Skin of body (tissue), 1 donor: ENCODE measurements at regions not wholly inside any gene's neighbourhood (a gene's known extent, or its start where the extent isn't known, plus 50 kb on each side); places are given as distances from the start of the nearest gene placed in this dataset.

Experiments used
- DNase-seq: peaks from one replicate; lab custom pipeline; 2025; lab: John Stamatoyannopoulos, UW

DNA sequence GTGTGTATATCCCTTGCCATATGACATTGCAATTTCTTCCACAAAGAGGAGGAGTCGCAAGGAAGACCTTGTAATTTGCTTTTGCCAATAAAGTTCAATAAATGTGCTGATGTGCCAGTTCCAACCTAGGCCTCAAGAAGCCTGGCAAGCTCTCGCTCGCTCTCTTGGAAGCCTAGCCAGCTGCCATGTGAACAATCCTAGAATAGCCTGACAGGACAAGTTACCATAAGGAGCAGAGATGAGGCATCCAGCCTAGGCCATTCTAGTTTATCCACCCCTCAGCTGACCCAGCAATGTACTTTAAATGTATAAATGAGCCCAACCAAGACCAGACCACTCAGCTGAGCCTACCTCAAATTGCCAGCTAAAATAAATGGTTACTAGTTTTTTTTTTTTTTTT is 145.7 kb upstream of the QRFPR start:
- DNase-seq = no peak

DNA sequence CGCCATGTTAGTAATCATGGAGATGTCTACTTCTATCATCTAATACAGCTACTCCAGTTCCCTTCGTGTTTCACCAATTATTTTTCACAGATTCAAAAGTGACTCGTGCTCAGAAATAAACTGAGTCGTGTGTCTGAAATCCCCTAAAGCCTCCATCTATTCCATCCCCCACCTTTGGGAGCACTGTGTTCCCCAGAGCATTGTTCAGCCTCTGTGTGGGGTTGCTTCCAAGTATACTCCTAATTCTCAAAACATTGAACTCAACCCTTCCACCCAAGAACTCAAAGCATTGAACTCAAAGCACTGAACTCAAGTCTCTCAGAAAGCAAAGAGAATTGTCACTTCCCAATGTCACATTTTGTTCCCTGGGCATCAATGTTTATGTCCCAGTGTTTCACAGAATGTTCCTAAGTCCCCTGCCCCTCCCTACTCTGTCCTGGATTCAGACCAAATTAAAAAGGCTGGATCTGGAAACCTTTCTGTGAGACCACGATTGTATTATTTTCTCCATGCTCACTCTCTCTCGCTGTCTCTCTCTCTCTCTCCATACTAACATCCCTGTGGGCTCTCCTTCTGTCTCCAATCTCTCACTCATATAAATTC is 138.5 kb upstream of the QRFPR start:
- no peak for DNase-seq

DNA sequence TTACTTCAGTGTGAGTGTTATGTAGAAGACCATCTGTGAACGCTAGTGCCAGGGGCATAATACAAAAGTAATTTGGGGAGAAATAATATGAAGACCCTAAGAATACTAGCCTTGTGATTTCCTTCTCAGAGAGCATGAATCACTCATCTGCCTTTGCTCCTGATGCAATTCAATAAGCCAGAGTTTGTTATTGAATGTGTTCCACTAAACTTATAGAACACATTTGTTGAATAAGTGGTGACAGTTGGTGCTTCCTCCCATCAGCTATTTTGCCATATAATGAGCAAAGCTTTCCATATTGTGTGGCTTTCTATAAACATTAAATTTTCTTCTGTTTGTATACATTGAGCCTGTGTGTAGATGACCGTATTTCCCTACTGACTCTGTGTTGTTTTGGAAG is 136.4 kb upstream of the QRFPR start:
- no peak for DNase-seq

DNA sequence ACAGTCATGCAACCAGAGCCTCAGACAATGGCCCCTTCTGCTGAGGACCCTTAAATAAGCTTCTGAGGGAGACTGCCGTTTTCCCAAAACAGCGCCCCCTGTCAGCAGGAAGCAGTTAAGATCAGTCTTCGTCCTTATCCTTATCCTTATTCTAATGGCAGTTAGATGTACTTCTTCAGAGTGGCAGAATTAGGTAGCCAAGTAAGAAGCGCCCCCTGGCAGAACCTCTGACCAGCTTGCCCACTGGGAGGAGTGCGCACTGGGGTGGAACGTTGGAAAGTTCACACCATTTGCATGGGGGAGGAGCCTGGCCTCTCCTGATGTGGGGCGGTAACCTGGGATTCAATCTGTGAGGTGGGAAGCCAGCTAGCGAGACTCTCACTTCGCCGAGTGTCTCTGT is 133.6 kb upstream of the QRFPR start:
- DNase-seq = no peak

DNA sequence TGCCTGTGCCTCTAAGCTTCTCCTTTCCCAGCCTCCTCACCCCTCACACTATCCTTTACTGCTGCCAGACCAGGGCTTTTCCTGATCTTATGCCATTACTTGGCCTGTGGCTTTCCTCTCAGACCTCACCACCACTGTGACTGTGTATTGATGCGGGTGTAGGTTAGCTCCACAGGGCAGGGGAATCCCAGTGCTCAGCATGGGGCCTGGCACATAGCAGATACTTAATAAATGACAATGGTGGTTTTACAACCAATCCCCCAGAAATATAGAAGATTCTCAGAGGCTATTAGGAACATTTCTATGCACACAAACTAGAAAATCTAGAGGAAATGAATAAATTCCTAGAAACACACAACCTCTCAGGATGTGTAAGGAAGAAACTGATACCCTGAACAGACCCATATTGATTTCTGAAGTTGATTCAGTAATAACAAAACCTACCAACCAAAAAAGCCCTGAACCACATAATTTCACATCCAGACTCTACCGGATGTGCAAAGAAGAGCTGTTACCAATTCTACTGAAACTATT is 129.6 kb upstream of the QRFPR start:
- no peak for DNase-seq

DNA sequence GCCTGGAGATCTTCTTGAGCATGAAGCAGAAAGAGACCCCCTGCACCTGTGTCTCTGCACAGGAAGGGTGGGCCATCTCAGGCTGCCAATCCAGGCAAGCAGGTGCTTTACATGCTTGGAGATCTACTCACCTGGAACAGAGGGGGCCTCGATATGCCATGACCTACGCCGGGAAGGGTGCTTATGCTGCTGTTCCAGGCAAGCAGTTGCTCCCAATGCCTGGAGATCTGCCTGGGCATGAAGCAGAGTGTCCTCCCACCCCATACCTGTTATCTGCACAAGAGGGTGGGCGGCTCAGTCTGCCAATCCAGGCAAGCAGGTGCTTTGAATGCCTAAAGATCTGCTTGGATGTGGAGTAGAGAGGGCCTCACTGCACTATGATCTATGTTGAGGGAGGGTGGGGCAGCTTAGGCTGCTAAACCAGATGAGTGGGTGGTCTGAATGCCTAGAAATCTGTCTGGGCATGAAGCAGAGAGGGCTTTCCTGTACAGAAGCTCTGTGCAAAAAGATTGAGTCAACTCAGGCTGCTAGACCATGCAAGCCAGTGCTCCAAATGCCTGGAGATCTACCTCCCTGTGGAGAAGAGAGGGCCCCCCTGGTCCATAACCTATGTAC is 104.5 kb upstream of the QRFPR start:
- DNase-seq = no peak

DNA sequence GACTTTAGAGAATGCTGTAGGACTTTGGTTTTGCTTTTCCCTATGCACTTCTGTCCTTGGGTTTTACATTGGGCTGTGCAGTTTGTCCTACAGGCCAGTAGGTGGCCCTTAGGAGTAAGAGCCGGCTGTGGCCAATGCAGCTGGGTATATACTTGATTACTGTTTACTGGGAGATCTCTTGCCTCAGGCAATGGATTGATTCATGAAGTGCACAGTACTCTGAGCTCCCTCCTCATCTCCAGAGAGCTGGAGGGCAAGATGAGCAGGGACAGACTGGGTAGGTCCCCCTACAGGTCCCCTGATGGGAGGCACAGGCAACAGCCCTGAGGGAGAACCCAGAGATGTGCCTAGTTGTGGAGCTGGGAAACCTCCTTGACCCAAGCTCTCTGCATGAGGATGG is 103.8 kb upstream of the QRFPR start:
- peak; percentile 11 for DNase-seq

DNA sequence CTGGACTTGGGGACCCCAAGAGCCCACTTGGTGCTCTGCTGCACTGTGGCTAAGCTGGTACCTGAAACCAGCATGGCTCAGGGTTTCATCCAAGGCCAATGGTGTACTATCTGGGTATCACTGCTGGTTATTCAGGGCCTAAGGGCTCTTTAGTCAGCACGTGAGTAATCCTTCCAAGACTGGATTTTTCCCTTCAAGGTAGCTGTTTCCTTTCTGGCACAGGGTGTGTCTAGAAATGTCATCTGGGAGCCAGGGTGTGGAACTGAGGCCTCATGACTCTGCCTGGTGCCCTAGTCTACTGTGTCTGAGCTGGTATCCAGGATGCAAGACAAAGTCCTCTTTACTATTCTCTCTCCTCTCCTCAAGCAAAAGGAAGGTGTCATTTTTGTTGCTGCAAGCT is 99.0 kb upstream of the QRFPR start:
- DNase-seq = no peak

DNA sequence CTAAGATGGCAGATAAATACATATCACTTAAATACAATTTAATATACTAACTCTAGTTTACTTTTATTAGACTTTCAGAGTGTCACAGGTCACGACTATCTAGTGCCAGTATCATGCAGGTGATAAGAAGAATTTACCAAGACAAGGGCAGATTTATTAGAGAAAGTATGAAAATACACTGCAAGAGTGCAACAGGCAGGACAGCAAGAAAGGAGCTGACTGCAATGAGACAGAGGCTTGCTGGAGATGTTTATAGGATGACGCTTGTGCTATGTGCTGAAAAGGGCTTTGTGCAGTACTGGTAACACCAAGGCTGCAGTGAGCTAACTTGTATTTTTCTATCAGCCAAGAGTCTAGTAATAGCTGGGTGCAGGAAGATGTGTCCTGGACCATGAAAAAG is 96.7 kb upstream of the QRFPR start:
- DNase-seq = no peak

DNA sequence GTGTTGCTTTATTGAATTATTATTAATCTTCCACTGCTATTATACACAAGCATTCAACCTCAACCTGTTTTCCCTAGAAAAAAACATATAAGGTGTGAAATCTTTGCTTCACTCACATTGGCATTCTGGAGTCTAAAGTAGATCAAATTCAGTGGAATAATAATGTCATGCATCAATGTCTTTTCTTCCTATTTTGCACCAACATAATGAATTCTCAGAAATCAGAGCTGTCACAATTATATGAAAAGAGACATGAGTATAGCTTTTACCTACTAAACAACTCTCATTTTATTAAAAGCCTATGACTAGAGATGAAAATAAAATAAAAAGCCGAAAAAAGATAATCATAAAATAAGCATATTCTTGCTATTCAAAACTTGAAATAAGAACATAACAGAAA is 96.3 kb upstream of the QRFPR start:
- no peak for DNase-seq

DNA sequence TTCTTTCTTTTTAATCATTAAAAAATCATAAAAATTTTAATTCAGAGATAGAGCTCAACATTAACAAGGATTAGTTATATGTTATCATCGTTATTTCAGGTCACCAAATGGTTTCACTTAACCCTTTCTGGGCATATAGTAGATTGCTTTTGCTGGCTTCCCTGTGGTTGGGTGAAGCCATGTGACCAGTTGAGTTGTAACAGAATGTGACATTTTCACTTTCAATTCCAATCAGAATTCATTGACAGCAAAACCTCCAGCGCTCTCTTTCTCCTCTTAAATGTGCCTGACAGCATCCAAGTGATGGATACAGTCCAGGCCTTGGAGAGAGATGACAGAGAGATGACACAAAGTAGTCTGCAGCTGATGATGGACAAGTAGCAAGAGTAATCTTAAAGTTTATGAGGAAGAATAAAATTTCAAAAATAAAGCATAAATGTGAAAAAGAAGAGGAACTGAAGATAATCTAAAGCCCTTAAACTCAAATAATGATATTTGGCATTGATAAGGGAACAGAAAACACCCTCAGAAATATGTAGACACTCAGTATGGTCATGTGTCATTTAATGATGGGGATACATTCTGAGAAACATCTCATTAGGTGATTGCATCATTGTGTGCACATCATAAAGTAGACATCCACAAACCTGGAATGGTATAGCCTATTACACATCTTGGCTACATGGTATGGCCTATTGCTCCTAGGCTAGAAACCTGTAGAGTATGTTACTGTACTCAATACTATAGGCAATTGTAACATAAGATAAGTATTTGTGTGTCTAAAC is 92.3 kb upstream of the QRFPR start:
- DNase-seq = no peak

DNA sequence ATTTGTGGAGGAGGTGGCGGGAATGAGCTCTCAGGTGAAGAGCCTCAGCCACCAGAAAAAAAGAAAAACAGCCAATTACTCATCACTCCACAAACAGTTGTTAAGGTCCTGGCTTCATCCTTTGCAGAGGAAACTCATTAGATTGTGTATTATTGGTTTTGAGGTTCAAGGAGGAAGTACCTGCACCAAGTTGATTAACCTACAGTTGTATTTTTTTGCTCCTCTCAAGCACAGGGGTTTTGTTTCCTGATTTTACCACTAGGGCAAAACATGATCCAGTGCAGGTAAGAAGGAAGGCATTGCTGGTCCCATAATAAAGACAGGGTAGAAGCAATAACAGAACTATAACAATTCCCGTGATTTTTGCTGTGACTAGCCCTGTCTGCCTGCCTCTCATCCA is 84.0 kb upstream of the QRFPR start:
- DNase-seq = no peak

DNA sequence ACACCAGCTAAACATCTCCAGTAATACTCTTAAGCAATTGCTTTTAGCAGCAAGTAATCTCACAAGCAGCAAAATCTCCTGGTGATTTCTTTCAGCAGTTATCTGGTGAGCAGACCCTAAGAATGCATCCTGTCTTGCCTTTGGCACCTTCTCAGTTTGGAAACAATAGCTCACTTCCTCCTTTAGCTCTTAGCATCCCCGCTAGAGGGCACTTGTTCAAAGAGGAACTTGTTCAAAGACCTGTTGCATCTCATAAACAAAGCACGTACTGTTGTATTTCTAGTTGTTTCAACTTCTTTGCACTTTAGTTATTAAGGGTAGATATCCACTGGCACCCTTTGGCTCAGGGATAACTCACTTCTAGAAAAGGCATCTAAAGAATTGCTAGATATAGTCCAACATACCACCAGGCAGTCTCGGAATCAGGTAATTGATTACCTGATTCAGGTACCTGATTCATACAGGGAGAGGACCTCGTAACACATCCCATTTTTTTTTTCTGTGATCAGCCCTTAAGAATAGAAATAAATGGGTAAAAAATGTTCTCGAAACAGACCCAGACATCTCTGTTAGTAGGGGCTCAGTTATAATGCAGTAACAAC is 81.9 kb upstream of the QRFPR start:
- peak; percentile 24 for DNase-seq

DNA sequence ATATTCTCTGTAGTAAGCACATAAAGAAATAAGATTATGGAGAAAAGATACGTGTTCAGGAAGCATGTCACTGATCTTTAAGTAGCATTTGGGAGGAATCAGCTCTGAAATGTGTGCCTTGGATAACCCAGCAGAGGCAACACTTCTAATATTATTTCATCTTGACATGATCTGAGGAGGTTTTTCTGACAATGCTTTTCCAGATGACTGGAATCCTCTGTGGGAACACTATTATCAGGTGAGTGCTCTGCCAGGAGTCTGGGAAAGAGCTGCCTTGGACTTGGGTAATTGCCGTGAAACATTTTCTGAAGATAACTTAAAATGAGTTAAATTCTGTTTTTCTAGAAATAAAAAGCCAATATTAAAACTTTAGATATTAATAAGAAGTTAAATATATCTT is 78.2 kb upstream of the QRFPR start:
- no peak for DNase-seq

DNA sequence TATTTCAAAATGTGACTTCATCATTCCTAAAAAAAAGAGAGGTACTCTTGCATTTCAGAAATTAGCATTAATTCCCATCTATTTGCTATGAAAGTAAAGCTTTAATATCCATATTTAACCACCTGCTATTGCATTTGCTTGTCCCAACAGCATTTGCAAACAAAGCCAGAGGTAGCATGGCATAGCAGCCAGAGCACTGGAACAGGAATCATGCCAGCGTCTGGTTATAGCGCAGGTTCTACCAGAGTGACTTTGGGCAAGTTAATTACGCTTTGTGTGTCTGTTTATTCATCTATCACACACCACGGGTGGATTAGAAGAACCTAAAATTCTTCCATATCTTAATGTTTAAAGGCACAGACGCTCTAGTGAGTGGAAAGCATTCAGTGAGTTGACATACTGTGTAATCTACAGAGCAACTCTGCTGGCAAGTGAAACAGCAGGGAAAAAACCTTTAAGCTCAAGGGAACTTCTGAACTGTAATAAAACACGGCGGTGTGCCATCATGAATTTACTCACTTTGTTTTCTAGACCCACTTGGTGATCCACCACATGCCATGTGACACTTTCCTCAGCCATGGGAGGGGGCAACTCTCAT is 76.6 kb upstream of the QRFPR start:
- no peak for DNase-seq

DNA sequence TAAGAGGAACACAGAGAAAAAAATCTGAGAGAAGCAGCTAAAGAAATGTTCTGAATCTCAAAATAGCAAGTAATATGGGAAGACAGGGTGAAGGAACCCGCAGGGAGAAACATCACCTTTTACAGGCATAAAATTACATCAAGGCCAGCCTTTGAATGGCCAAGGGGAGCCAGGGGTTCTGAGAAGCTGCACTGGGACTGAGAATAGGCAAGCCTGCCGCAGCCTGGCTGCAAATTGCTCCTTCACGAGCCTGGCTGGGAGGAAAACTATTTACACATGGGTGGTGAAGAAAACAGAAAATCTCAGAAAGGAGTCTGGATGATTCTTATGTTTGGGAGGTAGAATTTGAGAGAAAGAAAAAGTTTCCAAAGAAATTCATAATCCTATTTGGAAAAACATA is 74.5 kb upstream of the QRFPR start:
- no peak for DNase-seq

DNA sequence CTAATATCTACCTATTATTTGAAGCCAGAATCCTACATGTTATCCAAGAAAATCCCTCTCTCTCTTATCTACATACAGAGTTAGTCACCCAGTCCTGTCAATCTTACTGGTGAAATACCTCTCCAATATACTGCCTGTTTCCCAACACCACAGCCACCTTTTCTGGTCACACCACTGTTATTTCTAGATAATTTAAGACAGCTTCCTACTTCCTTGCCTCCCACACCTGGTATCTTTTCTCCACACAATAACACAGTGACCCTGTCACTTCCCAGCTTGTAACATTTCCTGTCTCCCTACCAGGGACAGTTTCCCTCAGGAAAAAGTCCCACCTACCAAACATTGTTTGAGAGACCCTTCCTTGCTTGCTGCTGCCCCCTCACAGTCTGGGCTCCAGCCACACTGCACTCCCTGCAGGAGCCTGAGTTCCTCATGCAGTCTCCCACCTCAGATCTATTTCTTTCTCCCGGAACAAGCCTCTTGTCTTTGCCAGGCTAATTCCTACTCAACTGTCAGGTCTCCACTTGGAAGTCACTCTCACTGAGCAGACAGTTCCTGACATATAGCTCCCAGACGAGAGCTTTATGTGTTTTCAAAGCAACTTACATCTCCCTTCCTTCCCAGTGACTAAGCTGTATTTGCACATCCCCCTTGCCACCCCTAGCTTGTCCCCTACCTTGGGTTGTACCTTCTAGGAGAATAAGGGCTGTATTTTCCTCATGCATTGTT is 73.6 kb upstream of the QRFPR start:
- no peak for DNase-seq

DNA sequence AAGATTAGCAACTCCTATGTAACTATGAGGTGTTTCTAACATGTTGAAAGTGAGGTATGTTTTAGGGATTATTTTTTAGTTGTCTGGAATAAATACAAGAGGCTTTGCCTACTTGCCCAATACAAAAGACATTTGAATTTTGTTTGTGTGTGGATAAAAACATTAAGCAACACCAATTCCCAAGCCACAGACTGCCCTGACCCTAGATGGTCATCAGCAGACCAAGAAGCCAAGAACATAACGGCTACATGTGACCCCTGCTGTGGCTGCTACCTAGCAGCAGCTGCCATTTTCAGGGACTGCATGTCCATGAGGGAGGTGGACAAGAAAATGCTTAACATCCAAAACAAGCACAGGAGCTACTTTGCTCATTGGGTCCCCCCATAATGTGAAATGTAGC is 70.5 kb upstream of the QRFPR start:
- no peak for DNase-seq

DNA sequence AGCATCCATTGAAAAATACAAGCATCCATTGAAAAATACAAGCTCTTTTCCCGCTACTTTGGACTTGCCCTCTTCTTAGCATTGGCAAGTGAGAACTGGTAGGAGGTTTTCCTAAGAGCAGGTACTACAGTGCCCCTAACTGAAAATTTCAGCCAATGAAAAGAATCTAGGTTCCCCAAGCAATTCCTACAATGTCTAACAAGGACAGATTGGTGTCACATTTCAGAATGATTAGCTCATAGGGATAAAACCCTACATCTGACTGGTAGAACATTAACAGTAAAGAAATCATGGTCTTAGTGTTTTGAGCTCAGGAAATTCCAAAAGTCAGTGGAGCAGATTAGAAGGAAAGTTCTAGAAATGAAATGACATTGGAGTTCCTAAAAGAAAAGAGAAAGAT is 68.6 kb upstream of the QRFPR start:
- DNase-seq = no peak

DNA sequence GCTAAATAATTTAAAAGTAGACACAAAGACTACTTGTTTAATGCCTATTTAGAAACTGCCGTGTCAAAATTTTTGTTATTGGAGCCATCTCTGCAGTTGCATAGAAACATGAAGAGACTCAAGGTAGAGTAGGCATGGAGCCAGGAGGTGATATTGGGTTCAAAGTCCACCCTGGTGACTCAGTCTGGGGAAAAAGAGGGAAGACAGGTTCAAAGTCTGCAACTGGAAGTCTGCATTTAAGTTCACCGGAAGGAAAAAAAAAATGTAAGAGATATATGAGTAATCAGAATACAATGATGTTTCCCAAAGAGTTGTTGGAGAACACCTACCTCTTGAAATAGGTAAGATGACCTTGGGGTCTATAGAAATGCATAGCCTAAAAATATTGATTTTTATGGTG is 67.4 kb upstream of the QRFPR start:
- DNase-seq = no peak

DNA sequence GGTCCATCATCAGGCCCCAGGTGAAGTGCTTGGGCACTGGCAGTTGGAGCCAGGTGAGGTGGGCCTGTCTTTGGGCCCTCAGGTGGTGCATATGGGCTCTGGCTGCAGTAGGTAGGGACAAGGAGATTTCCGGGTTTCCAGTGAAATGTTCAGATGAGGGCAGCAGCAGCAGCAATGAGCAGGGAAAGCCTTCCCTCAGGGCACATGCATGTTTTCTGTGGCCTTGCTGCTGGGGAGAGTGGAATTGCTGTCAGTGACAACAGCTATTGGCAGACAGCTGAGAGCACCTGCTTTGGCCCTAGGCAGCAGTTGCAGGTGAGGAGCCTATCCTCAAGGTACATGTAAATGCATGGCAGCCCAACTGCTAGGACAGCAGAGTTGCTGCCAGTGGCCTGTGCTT is 58.9 kb upstream of the QRFPR start:
- DNase-seq = no peak
